ENCODE measurements at regions not wholly inside any gene's neighbourhood (a gene's known extent, or its start where the extent isn't known, plus 50 kb on each side); places are given as distances from the start of the nearest gene placed in this dataset.
A peak's percentile ranks its signal among the peaks of the same experiment; 100 is the strongest.

- DNase-seq (ENCODE audit: low read depth in 4 of 4, low spot score in 2 of 4), result no peak
Observed at GRCh38 chr14:104334424-104335161, 196.2 kb downstream of the KIF26A start.

- DNase-seq (ENCODE audit: low read depth in 4 of 4, low spot score in 2 of 4), result no peak
Observed at GRCh38 chr14:104335176-104335575, 196.8 kb downstream of the KIF26A start.

- DNase-seq (ENCODE audit: low read depth in 4 of 4, low spot score in 2 of 4), result no peak
Observed at GRCh38 chr14:104335611-104336010, 197.2 kb downstream of the KIF26A start.

DNA sequence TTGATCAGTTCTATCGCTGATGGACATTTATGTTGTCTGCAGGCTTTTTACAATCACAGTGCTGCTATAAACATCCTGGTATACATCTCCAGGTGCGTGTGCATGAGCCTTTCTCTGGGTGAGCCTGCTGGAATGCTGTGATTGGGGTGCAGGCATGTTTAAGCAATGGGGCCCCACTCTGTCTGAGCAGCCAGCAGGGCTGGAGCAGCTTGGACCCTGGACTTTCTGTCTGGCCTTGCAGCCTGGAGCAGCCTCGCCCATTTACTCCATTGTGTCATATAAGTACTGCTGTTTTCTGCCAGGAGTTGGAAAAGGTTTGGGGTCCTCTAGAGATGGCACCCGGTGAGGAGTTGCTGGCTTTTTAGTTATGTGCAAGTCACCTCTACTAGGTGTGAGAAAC, 199.0 kb downstream of the KIF26A start:
- no peak for DNase-seq (ENCODE audit: low read depth in 4 of 4, low spot score in 2 of 4)

- no peak for DNase-seq (ENCODE audit: low read depth in 4 of 4, low spot score in 2 of 4)
Observed at GRCh38 chr14:104339361-104339760, 201.0 kb downstream of the KIF26A start.

DNA sequence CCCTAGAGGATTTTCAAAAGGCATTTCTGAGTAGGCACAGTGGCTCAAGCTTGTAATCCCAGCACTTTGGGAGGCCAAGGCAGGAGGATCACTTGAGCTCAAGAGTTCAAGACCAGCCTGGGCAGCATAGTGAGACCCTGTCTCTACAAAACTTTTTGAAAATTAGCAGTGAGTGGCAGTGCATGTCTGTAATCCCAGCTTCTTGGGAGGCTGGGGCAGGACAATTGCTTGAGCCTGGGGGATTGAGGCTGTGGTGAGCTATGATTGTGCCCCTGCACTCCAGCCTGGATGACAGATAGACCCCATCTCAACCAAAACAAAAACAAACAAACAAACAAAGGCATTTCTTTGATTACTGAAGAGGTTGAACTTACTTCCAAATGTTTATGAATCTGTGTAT, 201.4 kb downstream of the KIF26A start:
- DNase-seq (ENCODE audit: low read depth in 4 of 4, low spot score in 2 of 4), result no peak

DNA sequence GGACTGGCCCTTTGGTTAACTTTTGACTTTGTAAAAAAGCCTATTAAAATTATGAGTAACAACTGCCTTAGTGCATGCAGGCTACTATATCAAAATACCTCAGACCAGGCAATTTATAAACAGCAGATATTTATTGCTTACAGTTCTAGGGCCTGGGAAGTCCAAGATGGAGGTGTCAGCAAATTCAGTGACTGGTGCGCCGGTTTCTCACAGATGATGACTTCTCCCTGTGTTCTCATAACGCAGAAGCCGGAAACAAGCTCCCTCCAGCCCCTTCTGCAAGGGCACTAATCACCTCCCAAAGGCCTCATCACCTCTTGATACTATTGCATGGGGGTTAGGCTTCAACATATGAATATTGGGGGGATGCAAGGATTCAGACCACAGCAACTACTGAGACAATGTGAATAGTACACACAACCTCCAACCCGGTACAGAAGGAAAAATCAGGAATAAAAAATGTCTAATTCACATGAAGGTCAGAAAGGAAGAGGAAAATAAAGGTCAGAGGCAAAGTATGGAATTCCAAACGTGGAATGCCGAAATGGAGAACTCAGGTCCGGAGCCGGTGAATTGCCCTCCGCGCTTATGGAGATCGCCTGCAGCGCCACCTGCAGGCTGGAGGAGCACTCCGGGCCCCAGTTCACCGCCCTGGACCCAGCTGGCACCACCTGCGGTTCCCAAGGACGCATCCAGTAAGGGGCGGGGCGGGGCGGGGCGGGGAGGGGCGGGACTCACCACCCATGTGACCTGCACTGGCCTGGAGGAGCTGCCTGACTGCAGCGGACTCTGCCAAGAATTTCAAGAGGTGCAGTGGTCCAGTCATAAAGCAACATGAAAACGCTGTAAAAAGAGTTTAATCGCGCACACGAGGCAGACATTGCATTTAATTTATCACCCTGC, 203.4 kb downstream of the KIF26A start:
- peak in 1 of 4 donors; percentile 18 for DNase-seq (ENCODE audit: low read depth in 4 of 4, low spot score in 2 of 4)

- no peak for DNase-seq (ENCODE audit: low read depth in 4 of 4, low spot score in 2 of 4)
Observed at GRCh38 chr14:104342435-104343293, 204.3 kb downstream of the KIF26A start.

DNA sequence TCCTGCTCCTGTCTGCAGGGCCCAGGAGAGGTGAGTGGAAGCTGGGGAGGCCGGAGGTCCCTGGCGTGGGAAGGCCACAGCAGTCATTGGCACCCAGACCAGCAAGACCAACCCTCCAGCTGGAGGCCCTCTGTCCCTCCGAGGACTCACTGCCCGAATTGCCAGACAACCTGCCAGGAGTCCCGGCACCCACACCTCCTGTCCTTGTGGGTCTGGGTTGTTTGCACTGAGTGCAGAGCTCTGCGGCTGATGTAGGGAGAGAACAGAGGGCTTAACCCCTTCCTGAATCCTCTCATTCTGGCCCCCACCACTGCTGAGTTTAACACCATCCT, 204.9 kb downstream of the KIF26A start:
- no peak for DNase-seq (ENCODE audit: low read depth in 4 of 4, low spot score in 2 of 4)

- no peak for DNase-seq (ENCODE audit: low read depth in 4 of 4, low spot score in 2 of 4)
Observed at GRCh38 chr14:104343690-104344640, 205.6 kb downstream of the KIF26A start.

DNA sequence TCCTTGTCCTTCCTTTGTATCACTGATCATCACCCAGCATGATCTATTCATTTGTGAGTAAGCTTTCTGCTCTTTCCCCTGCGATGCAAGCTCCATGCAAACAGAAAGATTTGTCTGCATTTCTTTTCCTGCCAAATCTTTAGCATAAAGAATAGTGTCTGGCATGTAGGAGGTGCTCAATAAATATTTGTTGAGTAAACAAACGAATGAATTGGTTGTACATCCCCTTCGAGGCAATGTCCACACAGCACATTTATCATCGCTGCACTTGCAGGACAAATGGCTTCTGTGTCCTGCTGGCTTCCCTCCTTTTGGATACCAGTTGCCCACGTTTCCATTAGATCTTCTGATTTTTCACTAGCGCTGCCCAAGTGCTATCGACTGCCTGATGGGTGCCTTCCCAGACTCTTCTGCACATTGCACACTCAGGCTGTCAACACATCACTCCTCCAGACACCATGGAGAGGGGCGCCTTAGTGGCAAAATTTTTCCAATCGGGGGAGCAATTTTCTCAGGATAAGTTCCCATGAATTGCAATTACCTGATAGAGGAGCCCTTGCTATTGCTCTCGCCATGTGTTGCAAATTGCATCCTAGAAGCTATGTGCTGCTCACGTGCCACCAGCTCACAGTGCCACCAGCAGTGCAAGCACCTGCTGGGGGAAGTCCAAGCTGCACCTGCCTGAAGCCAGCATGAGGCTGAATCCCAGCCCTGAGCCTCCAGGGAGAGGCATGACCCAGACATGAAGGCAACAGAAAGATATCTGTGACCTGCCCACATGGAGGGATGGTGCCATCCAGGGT, 206.6 kb downstream of the KIF26A start:
- DNase-seq (ENCODE audit: low read depth in 4 of 4, low spot score in 2 of 4), result no peak

DNA sequence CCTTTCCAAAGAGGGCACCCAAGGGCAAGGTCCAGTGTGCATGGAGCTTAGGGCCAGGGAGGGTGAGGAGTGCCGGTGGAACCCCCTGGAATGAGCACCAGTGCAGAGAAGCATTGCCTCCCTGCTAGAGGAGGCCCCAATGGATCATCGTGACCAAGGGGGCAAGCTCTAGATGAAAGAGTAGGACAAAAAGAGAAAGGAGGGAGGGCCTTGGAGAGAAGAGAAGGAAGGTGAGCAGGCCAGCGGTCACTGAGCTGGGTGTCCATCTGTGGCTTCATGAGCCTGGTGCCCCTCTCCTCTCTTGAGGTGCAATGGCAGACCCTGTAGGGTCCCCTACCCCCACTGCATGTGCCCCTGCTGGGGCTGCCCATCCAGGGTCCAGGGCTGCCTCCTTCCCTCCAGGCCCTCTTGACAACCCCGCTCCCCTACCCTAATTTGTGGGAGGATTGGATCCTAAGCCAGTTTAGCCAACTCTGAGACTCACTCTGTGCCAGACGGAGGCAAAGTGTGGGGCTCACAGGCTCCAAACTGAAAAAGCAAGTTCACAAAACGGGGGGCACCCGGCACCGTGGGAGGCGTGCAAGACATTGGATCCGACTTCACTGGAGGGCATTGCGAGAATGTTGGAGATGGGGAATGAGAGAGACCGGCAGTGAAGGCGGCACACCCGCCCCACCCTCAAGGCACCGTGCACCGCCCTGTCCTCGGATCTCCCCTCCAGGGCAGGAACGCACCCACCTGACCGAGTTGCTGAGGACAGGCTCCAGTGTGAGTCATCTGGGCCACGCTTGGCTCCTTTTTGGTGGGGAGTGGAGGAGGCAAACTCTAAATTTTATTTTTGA, 207.5 kb downstream of the KIF26A start:
- DNase-seq (ENCODE audit: low read depth in 4 of 4, low spot score in 2 of 4), result no peak

- no peak for DNase-seq (ENCODE audit: low read depth in 4 of 4, low spot score in 2 of 4)
Observed at GRCh38 chr14:104346608-104347007, 208.2 kb downstream of the KIF26A start.

- no peak for DNase-seq (ENCODE audit: low read depth in 4 of 4, low spot score in 2 of 4)
Observed at GRCh38 chr14:104348741-104349140, 210.4 kb downstream of the KIF26A start.

DNA sequence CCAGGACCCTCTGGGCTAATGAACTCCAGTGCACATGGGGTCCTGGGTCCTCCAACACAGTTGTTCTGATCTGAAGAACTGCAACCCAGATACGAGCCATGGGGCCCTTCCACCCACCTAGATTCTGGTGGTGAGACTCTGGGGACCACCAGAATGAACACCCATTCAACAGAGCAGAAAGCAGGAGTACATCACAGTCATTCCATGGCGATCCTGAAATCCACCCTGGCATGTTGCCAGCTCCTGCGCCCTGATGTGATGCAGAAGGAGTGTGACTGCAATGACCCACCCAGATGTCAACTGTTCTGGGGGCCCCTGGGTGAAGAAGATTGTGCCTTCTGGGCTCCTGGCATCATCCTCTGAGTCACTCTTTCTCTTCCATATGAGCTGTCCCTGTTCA, 211.6 kb downstream of the KIF26A start:
- DNase-seq (ENCODE audit: low read depth in 4 of 4, low spot score in 2 of 4), result no peak

- peak in 2 of 4 donors; percentile 41 to 45 for DNase-seq (ENCODE audit: low read depth in 4 of 4, low spot score in 2 of 4)
Observed at GRCh38 chr14:104350463-104351185, 212.2 kb downstream of the KIF26A start.

- no peak for DNase-seq (ENCODE audit: low read depth in 4 of 4, low spot score in 2 of 4)
Observed at GRCh38 chr14:104351849-104352492, 213.6 kb downstream of the KIF26A start.
